ENCODE measurements at regions not wholly inside any gene's neighbourhood (a gene's known extent, or its start where the extent isn't known, plus 50 kb on each side); places are given as distances from the start of the nearest gene placed in this dataset.

DNA sequence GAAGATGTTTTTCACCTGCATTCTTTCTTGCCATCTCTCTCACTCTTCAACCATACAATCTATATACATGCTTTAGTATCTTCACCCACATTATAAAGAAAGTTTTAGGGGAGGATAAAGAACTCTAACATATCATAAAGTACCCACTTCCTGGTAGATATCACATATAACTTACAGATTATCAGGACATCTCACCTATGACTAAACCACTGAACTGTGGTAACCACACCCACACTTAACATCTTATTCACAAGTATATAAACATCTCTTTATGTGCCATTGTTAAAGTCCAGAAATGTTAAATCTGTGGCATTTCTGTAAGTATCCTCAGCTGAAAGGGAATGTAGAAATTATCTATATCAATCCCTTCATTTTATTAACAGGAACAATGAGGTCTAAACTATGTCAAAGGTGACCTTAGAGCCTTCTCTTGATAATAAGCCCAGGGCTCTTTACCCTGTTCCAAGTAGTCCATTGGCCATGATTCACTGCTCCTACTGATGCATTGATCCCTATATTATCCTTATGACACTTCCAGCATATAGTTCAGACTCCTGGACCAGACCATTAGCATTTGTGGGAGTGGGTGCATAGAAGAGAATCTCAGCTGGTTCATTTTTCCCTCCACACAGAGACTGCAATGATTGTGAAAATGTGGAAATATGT lies 182.4 kb downstream of the SUCLG1 start:
- H3K4me2 ChIP-seq (ENCODE audit: control insufficient read depth, extremely low read depth, insufficient read depth, low read depth, low read length): no peak overlapping the region
- no peak for TF ChIP-seq EZH2 (IDR thresholded peaks at IDR 0.05; ENCODE audit: low read length)
- TF ChIP-seq, protein P1, sequence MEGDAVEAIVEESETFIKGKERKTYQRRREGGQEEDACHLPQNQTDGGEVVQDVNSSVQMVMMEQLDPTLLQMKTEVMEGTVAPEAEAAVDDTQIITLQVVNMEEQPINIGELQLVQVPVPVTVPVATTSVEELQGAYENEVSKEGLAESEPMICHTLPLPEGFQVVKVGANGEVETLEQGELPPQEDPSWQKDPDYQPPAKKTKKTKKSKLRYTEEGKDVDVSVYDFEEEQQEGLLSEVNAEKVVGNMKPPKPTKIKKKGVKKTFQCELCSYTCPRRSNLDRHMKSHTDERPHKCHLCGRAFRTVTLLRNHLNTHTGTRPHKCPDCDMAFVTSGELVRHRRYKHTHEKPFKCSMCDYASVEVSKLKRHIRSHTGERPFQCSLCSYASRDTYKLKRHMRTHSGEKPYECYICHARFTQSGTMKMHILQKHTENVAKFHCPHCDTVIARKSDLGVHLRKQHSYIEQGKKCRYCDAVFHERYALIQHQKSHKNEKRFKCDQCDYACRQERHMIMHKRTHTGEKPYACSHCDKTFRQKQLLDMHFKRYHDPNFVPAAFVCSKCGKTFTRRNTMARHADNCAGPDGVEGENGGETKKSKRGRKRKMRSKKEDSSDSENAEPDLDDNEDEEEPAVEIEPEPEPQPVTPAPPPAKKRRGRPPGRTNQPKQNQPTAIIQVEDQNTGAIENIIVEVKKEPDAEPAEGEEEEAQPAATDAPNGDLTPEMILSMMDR (optimal IDR thresholded peaks at IDR 0.05 in 1 of 3, IDR thresholded peaks at IDR 0.05 in 1 of 3, conservative IDR thresholded peaks at IDR 0.05 in 1 of 3; ENCODE audit: extremely low read depth in 1 of 3, insufficient read depth in 2 of 3, low read length in 3 of 3): no peak
- dilution Hi-C loops (cut with MboI; ENCODE audit: extremely low pct_ligation_motif_present, low sequenced_read_pairs): no loop called here
- H3K27me3 ChIP-seq (ENCODE audit: control insufficient read depth, extremely low read depth, insufficient read depth, low read length): no peaks in the 10 kb centered on the region
- H3K36me3 ChIP-seq (ENCODE audit: control insufficient read depth in 2 of 2, extremely low read depth in 1 of 2, insufficient read depth in 2 of 2, low read length in 2 of 2): no peaks in the 10 kb centered on the region
- no peak overlapping the region for H2AFZ ChIP-seq (ENCODE audit: control insufficient read depth, low read length)
- no peaks in the 10 kb centered on the region for H3K79me2 ChIP-seq (ENCODE audit: control insufficient read depth, insufficient read depth, low read length)
- DNase-seq (ENCODE audit: low read depth, low spot score) (no peak), FAIRE-seq (peak; percentile 39)
- no peak overlapping the region for H3K4me3 ChIP-seq (ENCODE audit: control insufficient read depth in 2 of 3, extremely low read depth in 1 of 3, insufficient read depth in 2 of 3, low read depth in 1 of 3, low read length in 3 of 3)
- no peaks in the 10 kb centered on the region for H3K9me1 ChIP-seq (ENCODE audit: control insufficient read depth, extremely low read depth, insufficient read depth, low read length)
- H3K4me1 ChIP-seq (ENCODE audit: control insufficient read depth, extremely low read depth, insufficient read depth, low read length): no peaks in the 10 kb centered on the region
- H4K20me1 ChIP-seq (ENCODE audit: control insufficient read depth, extremely low read depth, insufficient read depth, low read length): no peaks in the 10 kb centered on the region
- H3K27ac ChIP-seq (ENCODE audit: control insufficient read depth, insufficient read depth, low read length): no peak overlapping the region
- no peaks in the 10 kb centered on the region for H3K9me3 ChIP-seq (ENCODE audit: control insufficient read depth, low read depth, low read length)
- no peak overlapping the region for H3K9ac ChIP-seq (ENCODE audit: control insufficient read depth, extremely low read depth, insufficient read depth, low read length)

DNA sequence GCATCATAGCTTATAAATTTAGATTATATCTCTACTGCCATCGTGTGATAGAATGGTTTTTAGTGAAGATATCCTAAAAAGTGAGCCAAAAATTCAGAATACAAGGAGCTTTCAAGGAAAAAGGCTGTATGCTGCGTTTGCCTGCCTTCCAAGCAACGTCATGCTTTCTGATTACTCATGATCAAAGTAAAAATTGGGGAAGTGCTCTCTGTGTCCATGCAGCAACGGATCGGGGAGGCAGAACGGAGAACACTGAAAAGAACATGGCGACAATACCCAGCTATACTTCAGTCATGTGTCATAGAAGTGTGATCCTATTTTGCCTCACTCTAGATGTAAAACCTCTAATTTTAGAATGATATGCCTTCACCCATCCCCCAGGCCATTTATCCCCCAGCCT lies 185.7 kb downstream of the SUCLG1 start:
- no peak overlapping the region for H3K9ac ChIP-seq (ENCODE audit: control insufficient read depth, extremely low read depth, insufficient read depth, low read length)
- no peak overlapping the region for H2AFZ ChIP-seq (ENCODE audit: control insufficient read depth, low read length)
- no peaks in the 10 kb centered on the region for H3K36me3 ChIP-seq (ENCODE audit: control insufficient read depth in 2 of 2, extremely low read depth in 1 of 2, insufficient read depth in 2 of 2, low read length in 2 of 2)
- H3K9me1 ChIP-seq (ENCODE audit: control insufficient read depth, extremely low read depth, insufficient read depth, low read length): no peaks in the 10 kb centered on the region
- no peaks in the 10 kb centered on the region for H3K4me1 ChIP-seq (ENCODE audit: control insufficient read depth, extremely low read depth, insufficient read depth, low read length)
- H3K27ac ChIP-seq (ENCODE audit: control insufficient read depth, insufficient read depth, low read length): no peak overlapping the region
- dilution Hi-C loops (cut with MboI; ENCODE audit: extremely low pct_ligation_motif_present, low sequenced_read_pairs): no loop called here
- H4K20me1 ChIP-seq (ENCODE audit: control insufficient read depth, extremely low read depth, insufficient read depth, low read length): no peaks in the 10 kb centered on the region
- FAIRE-seq: no peak
- no peaks in the 10 kb centered on the region for H3K79me2 ChIP-seq (ENCODE audit: control insufficient read depth, insufficient read depth, low read length)
- H3K4me3 ChIP-seq (ENCODE audit: control insufficient read depth in 2 of 3, extremely low read depth in 1 of 3, insufficient read depth in 2 of 3, low read depth in 1 of 3, low read length in 3 of 3): no peak overlapping the region
- no peak overlapping the region for H3K4me2 ChIP-seq (ENCODE audit: control insufficient read depth, extremely low read depth, insufficient read depth, low read depth, low read length)
- no peaks in the 10 kb centered on the region for H3K27me3 ChIP-seq (ENCODE audit: control insufficient read depth, extremely low read depth, insufficient read depth, low read length)
- TF ChIP-seq EZH2 (IDR thresholded peaks at IDR 0.05; ENCODE audit: low read length): no peak
- TF ChIP-seq, protein P1 (optimal IDR thresholded peaks at IDR 0.05 in 1 of 3, IDR thresholded peaks at IDR 0.05 in 1 of 3, conservative IDR thresholded peaks at IDR 0.05 in 1 of 3; ENCODE audit: extremely low read depth in 1 of 3, insufficient read depth in 2 of 3, low read length in 3 of 3): no peak
- no peak for DNase-seq (ENCODE audit: low read depth, low spot score)
- no peaks in the 10 kb centered on the region for H3K9me3 ChIP-seq (ENCODE audit: control insufficient read depth, low read depth, low read length)
